M059J (cell line): ENCODE measurements at regions not wholly inside any gene's neighbourhood (a gene's known extent, or its start where the extent isn't known, plus 50 kb on each side); places are given as distances from the start of the nearest gene placed in this dataset.
A peak's percentile ranks its signal among the peaks of the same experiment; 100 is the strongest.
"Not testable (repeated sequence)": the region's sequence is repeated elsewhere in the genome, so short reads cannot be mapped to it uniquely, and the experiment has no call there.

ENCODE experiments used
- DNase-seq: peaks from one replicate; pipeline ENCODE4 v3.0.0-alpha.2; 2012; ENCODE audit warnings: low read depth

DNA sequence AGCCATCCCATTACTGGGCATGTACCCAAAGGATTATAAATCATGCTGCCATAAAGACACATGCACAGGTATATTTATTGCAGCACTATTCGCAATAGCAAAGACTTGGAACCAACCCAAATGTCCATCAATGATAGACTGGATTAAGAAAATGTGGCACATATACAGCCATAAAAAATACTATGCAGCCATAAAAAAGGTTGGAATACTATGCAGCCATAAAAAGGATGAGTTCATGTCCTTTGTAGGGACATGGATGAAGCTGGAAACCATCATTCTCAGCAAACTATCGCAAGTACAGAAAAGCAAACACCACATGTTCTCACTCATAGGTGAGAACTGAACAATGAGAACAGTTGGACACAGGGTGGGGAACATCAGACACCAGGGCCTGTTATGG lies 151.5 kb downstream of the PLK2 start:
- not testable (repeated sequence) for DNase-seq

- no peak for DNase-seq
These were observed 159.5 kb downstream of the PLK2 start for GRCh38 chr5:58300346-58300895.

GRCh38 chr5:58299256-58299655 lies 160.6 kb downstream of the PLK2 start:
- DNase-seq: no peak

GRCh38 chr5:58294598-58295305 lies 165.1 kb downstream of the PLK2 start:
- DNase-seq: peak; percentile 78

DNA sequence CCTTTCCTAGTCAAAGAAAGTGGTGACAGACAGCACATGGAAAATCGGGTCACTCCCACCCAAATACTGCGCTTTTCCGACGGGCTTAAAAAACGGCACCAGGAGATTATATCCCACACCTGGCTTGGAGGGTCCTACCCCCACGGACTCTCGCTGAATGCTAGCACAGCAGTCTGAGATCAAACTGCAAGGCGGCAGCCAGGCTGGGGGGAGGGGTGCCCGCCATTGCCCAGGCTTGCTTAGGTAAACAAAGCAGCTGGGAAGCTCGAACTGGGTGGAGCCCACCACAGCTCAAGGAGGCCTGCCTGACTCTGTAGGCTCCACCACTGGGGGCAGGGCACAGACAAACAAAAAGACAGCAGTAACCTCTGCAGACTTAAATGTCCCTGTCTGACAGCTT lies 171.6 kb downstream of the PLK2 start:
- not testable (repeated sequence) for DNase-seq

- DNase-seq: no peak
These were observed 173.1 kb downstream of the PLK2 start for GRCh38 chr5:58286741-58287140.

GRCh38 chr5:58285900-58286299 lies 174.0 kb downstream of the PLK2 start:
- DNase-seq: no peak

DNA sequence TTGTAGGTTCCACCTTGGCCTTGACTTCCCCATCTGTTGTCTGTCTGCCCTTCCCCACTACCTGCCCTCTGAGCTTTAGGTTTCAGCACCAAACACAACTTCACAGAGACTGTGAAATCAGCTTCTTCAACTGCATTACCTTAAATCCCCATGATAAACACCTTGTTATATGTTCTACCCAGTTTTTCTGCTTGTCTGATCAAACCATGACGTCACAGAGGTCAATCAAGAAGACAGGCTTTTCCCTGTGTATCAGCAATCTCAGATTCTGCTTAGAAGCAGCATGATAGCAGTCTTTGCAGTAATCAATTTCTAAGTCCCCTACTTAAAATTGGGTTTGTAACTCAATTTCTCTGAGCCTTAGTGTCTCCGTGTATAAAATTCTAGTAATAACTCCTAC lies 175.0 kb downstream of the PLK2 start:
- DNase-seq: no peak

- no peak for DNase-seq
These were observed 178.7 kb downstream of the PLK2 start for GRCh38 chr5:58281189-58281588.

DNA sequence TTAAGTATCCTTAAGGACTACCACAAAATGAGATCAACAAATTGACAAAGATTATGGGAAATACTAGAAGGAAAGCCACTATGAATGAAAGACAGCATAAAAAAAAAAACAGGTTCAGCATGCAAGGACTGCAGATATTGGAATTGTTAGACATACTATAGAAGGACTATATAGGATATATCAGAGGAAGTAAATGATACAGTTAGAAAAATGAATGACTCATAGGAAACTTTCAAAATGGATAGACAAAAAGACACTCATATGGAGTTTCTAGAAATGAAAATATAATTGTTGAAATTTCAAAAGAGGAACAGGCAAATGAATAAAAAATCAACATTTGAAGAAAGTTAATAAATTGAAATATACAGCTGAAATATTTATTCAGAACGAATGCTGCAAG lies 180.6 kb downstream of the PLK2 start:
- DNase-seq: no peak

DNA sequence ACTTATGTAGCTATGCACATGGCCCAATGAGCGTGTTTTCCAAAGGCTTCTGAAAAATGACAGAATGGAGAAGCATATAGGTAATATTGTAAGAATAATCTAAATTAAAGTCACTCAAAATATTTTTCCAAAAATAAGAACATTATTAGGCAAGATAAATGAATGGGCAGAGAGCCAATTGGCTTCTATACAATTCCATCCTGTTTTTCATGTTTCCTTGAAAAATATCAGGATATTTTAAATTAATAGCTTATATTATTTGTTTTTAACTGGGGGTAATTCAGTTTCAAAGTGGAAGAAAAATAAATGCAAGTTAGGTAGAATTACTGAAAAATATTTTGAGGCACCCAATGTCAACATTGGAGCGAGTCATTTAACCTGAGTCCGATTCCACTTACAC lies 183.5 kb downstream of the PLK2 start:
- DNase-seq: no peak

GRCh38 chr5:58275516-58275915 lies 184.4 kb downstream of the PLK2 start:
- DNase-seq: no peak

DNA sequence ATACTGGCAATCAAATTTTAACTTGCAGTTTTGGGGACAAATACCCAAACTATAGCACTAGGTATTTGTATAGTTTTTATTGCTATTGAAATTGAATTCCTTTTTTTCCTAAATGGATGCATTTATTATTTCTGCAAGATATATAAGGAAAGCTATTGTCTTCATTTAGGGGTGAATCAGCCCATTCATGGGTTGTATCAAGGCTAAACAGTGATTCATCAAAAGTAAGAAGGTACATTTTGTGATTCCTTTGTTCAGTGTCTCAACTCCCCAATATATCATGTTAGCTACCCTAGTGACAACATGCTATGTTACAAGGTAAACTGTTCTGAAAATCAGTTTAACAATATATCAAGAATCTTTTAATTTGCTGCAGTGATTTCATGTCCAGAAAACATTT lies 185.7 kb downstream of the PLK2 start:
- no peak for DNase-seq

- DNase-seq: no peak
These were observed 186.2 kb downstream of the PLK2 start for GRCh38 chr5:58273711-58274110.

DNA sequence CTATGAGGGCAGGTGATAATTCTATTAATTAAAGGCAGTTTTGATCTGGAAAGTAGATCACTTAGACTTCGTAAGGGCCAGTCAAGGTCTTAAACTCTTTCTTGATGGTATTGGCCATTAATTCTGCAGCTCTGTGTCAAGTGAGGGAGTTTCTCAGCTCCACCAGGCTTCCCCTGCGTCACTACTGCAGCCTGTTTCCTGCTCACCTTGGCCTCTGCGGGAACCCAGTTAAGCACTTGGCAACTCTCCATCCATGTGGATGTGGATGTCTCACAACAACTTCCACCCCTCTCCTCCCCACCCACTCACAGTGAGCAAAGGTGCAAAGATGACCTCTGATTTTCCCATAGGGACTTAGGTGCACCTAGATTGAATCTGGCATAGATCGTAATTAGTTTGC lies 191.6 kb downstream of the PLK2 start:
- no peak for DNase-seq

- peak; percentile 74 for DNase-seq
These were observed 193.5 kb downstream of the PLK2 start for GRCh38 chr5:58266402-58266801.

GRCh38 chr5:58265246-58265930 lies 194.5 kb downstream of the PLK2 start:
- peak; percentile 13 for DNase-seq

DNA sequence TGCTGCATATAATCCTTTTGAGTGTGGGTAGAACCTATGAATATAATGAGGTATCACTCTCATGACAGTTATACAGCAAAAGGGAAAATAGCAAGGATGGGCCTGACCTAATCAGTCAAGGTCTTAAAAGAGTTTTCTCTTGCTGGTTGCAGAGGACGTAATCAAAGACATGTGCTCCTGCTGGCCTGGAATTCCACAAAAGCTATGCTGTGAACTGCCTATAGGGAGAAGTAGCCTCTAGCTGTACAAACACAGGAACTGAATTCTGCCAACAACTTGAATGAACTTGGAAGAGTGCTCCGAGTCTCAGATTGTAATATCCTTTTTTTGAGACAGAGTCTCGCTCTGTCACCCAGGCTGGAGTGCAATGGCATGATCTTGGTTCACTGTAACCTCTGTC lies 195.6 kb downstream of the PLK2 start:
- DNase-seq: no peak

- peak; percentile 73 for DNase-seq
These were observed 196.6 kb downstream of the PLK2 start for GRCh38 chr5:58263296-58263695.

- DNase-seq: peak; percentile 55
These were observed 197.7 kb downstream of the PLK2 start for GRCh38 chr5:58262226-58262625.

GRCh38 chr5:58261605-58262004 lies 198.3 kb downstream of the PLK2 start:
- peak; percentile 80 for DNase-seq

- DNase-seq: no peak
These were observed 199.6 kb downstream of the PLK2 start for GRCh38 chr5:58260243-58260642.

GRCh38 chr5:58259685-58260152 lies 200.2 kb downstream of the PLK2 start:
- DNase-seq: peak; percentile 97
